ENCODE measurements at regions not wholly inside any gene's neighbourhood (a gene's known extent, or its start where the extent isn't known, plus 50 kb on each side); places are given as distances from the start of the nearest gene placed in this dataset.

DNA sequence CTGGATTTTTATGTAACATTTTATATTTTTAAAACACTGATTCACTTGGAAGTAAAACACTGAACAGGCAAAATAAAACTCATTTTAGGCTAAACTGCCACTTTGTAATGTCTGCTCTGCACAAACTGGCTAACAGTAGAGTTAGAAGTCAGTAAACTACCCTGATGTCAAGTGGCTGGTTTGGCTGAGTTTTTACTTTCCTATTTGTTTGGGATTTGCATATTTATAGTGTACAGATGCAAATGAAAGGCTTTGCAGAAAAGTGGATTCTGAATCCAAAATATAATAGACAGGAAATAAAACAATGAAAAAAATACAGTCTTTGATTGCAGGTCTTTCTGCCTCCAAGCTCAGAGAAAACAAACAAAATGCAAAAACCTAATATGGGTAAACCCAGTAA, 213.1 kb downstream of the CDH26 start:
- DNase-seq (no peak), ATAC-seq (ENCODE audit: low read depth) (no peak)
- Histone ChIP-seq H4K8ac (ENCODE audit: low read depth in 2 of 2, low read length in 2 of 2) (no peak overlapping the region), H3K4ac (ENCODE audit: low read depth, low read length) (no peak overlapping the region), H3K79me1 (ENCODE audit: low read depth in 1 of 2, low read length in 2 of 2) (no peaks in the 10 kb centered on the region), H3K9me1 (ENCODE audit: insufficient read depth, low read length) (no peaks in the 10 kb centered on the region), H2BK20ac (ENCODE audit: low read depth, low read length) (no peak overlapping the region), H4K20me1 (ENCODE audit: insufficient read depth, low read length) (no peaks in the 10 kb centered on the region), H2BK15ac (ENCODE audit: low read depth, low read length) (no peak overlapping the region), H2BK120ac (ENCODE audit: low read depth, low read length) (no peak overlapping the region), H3K14ac (replicated peaks; ENCODE audit: low read depth, low read length) (no peak overlapping the region), H2AFZ (replicated peaks; ENCODE audit: low read length, poor library complexity) (no peak overlapping the region), H3K36me3 (ENCODE audit: control insufficient read depth, insufficient read depth, low read length) (no peaks in the 10 kb centered on the region), H3K23ac (ENCODE audit: low read depth, low read length) (no peak overlapping the region), H3K18ac (ENCODE audit: low read depth, low read length) (no peak overlapping the region), H3K4me3 (ENCODE audit: insufficient read depth, low read depth, low read length) (no peak overlapping the region), H3K9ac (ENCODE audit: low read depth, low read length) (no peak overlapping the region), H3K4me1 (ENCODE audit: control insufficient read depth, insufficient read depth, low read length) (no peaks in the 10 kb centered on the region), H3K27me3 (ENCODE audit: control insufficient read depth, insufficient read depth, low read length) (no peaks in the 10 kb centered on the region), H4K91ac (ENCODE audit: insufficient read depth, low read depth, low read length) (no peak overlapping the region), H2AK9ac (replicated peaks; ENCODE audit: low read depth, low read length, poor library complexity) (no peak overlapping the region), H3K27ac (ENCODE audit: insufficient read depth, low read length) (no peak overlapping the region), H3K56ac (ENCODE audit: extremely low read depth, insufficient read depth, low read length) (no peak overlapping the region), H3K9me3 (ENCODE audit: control insufficient read depth, insufficient read depth, low read length) (no peaks in the 10 kb centered on the region), H2AK5ac (ENCODE audit: low read depth, low read length) (no peak overlapping the region), H2BK5ac (ENCODE audit: low read depth, low read length, poor library complexity, severe bottlenecking) (no peak overlapping the region), H4K5ac (ENCODE audit: low read depth, low read length) (no peak overlapping the region), H3K4me2 (ENCODE audit: low read depth, low read length) (no peak overlapping the region)
- intact Hi-C loops (cut with micrococcal nuclease): no loop called here
- CTCF ChIA-PET: no interaction called here
- TF ChIP-seq NFE2L2 (IDR thresholded peaks at IDR 0.05; ENCODE audit: low read depth, low read length) (no peak), CHD1 (IDR thresholded peaks at IDR 0.05; ENCODE audit: low read depth, low read length) (no peak), MAZ (IDR thresholded peaks at IDR 0.05; ENCODE audit: borderline replicate concordance, low read depth, low read length) (no peak), RCOR1 (IDR thresholded peaks at IDR 0.05; ENCODE audit: insufficient replicate concordance, low read length) (no peak), MXI1 (IDR thresholded peaks at IDR 0.05; ENCODE audit: borderline replicate concordance, low read depth, low read length) (no peak), BHLHE40 (IDR thresholded peaks at IDR 0.05; ENCODE audit: low read depth, low read length) (no peak), SMC3 (IDR thresholded peaks at IDR 0.05; ENCODE audit: low read depth, low read length) (no peak), RAD21 (IDR thresholded peaks at IDR 0.05; ENCODE audit: low read length) (no peak), FOS (IDR thresholded peaks at IDR 0.05; ENCODE audit: low read depth, low read length) (no peak), POLR2A (IDR thresholded peaks at IDR 0.05; ENCODE audit: low read depth, low read length) (no peak), CEBPB (IDR thresholded peaks at IDR 0.05; ENCODE audit: low read depth, low read length) (no peak)
- TF ChIP-seq, protein P1, sequence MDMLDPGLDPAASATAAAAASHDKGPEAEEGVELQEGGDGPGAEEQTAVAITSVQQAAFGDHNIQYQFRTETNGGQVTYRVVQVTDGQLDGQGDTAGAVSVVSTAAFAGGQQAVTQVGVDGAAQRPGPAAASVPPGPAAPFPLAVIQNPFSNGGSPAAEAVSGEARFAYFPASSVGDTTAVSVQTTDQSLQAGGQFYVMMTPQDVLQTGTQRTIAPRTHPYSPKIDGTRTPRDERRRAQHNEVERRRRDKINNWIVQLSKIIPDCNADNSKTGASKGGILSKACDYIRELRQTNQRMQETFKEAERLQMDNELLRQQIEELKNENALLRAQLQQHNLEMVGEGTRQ (IDR thresholded peaks at IDR 0.05; ENCODE audit: low read depth, low read length): no peak
- TF ChIP-seq, protein P2, sequence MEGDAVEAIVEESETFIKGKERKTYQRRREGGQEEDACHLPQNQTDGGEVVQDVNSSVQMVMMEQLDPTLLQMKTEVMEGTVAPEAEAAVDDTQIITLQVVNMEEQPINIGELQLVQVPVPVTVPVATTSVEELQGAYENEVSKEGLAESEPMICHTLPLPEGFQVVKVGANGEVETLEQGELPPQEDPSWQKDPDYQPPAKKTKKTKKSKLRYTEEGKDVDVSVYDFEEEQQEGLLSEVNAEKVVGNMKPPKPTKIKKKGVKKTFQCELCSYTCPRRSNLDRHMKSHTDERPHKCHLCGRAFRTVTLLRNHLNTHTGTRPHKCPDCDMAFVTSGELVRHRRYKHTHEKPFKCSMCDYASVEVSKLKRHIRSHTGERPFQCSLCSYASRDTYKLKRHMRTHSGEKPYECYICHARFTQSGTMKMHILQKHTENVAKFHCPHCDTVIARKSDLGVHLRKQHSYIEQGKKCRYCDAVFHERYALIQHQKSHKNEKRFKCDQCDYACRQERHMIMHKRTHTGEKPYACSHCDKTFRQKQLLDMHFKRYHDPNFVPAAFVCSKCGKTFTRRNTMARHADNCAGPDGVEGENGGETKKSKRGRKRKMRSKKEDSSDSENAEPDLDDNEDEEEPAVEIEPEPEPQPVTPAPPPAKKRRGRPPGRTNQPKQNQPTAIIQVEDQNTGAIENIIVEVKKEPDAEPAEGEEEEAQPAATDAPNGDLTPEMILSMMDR (conservative IDR thresholded peaks at IDR 0.05; ENCODE audit: low read depth, low read length): no peak
- TF ChIP-seq, protein P3, sequence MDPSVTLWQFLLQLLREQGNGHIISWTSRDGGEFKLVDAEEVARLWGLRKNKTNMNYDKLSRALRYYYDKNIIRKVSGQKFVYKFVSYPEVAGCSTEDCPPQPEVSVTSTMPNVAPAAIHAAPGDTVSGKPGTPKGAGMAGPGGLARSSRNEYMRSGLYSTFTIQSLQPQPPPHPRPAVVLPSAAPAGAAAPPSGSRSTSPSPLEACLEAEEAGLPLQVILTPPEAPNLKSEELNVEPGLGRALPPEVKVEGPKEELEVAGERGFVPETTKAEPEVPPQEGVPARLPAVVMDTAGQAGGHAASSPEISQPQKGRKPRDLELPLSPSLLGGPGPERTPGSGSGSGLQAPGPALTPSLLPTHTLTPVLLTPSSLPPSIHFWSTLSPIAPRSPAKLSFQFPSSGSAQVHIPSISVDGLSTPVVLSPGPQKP (IDR thresholded peaks at IDR 0.05; ENCODE audit: borderline replicate concordance, low read depth, low read length): no peak
- no TSS peak for BruUV-seq (replicated peaks)
- dilution Hi-C loops (cut with HindIII; ENCODE audit: low sequenced_read_pairs, unreplicated experiment): no loop called here
- POLR2A ChIA-PET (ENCODE audit: unreplicated experiment): no interaction called here
- in situ Hi-C loops (cut with MboI; ENCODE audit: low sequenced_read_pairs): no loop called here
